Karpas-422 (cell line): ENCODE measurements at regions not wholly inside any gene's neighbourhood (a gene's known extent, or its start where the extent isn't known, plus 50 kb on each side); places are given as distances from the start of the nearest gene placed in this dataset.
"Not testable (repeated sequence)": the region's sequence is repeated elsewhere in the genome, so short reads cannot be mapped to it uniquely, and the experiment has no call there.

Experiments used
- DNase-seq: peaks from one replicate; pipeline ENCODE4 v3.0.0-alpha.2; 2015
- H2AFZ ChIP-seq: fragments of 200-600 bp; sonication (generic); 2 replicates; pipeline ENCODE4 v1.6.1; 2014; ENCODE audit warnings: antibody characterized with exemption, low read length, mixed read lengths
- H3K27ac ChIP-seq: fragments of 200-600 bp; sonication (generic); 2 replicates; pipeline ENCODE4 v1.5.1; 2014; ENCODE audit warnings: mild to moderate bottlenecking, low read length, moderate library complexity
- H3K27me3 ChIP-seq: fragments of 200-600 bp; sonication (generic); 2 replicates; pipeline ENCODE4 v1.6.1; 2014; ENCODE audit warnings: low read length, mixed read lengths
- H3K36me3 ChIP-seq: fragments of 200-600 bp; sonication (generic); 2 replicates; pipeline ENCODE4 v1.6.1; 2014; ENCODE audit warnings: low read length, mixed read lengths; ENCODE audit not compliant: insufficient read depth
- H3K4me1 ChIP-seq: fragments of 200-600 bp; sonication (generic); 2 replicates; pipeline ENCODE4 v1.6.1; 2014; ENCODE audit warnings: mild to moderate bottlenecking, low read length, mixed read lengths
- H3K4me2 ChIP-seq: fragments of 200-600 bp; sonication (generic); 2 replicates; pipeline ENCODE4 v1.6.1; 2014; ENCODE audit warnings: low read length, low read depth, mild to moderate bottlenecking; ENCODE audit not compliant: poor library complexity, severe bottlenecking
- H3K4me3 ChIP-seq: fragments of 200-600 bp; sonication (generic); 2 replicates; pipeline ENCODE4 v1.5.1; 2014; ENCODE audit warnings: mild to moderate bottlenecking, antibody characterized with exemption, low read length, mixed read lengths
- H3K79me2 ChIP-seq: fragments of 200-600 bp; sonication (generic); 2 replicates; pipeline ENCODE4 v1.6.1; 2014; ENCODE audit warnings: mild to moderate bottlenecking, low read length, mixed read lengths
- H3K9ac ChIP-seq: fragments of 200-600 bp; sonication (generic); 2 replicates; pipeline ENCODE4 v1.6.0; 2014; ENCODE audit warnings: low read length
- H3K9me2 ChIP-seq: fragments of 200-600 bp; sonication (generic), shearing (Covaris generic); replicated peaks from 2 replicates; pipeline ENCODE4 v1.6.0; 2014; ENCODE audit warnings: mild to moderate bottlenecking, low read length, moderate library complexity; ENCODE audit not compliant: insufficient read depth
- H3K9me3 ChIP-seq: fragments of 300-700, 200-600 bp; sonication (generic); 2 replicates; pipeline ENCODE4 v1.6.1; 2014; ENCODE audit warnings: low read length, mixed read lengths
- H4K20me1 ChIP-seq: fragments of 200-600 bp; sonication (generic); 2 replicates; pipeline ENCODE4 v1.6.1; 2014; ENCODE audit warnings: mild to moderate bottlenecking, antibody characterized with exemption, low read length, low read depth; ENCODE audit not compliant: insufficient read depth

- Histone ChIP-seq H3K4me3 (no peak overlapping the region), H3K4me2 (no peak overlapping the region), H3K79me2 (no peaks in the 10 kb centered on the region), H3K9me3 (no peaks in the 10 kb centered on the region), H3K4me1 (no peaks in the 10 kb centered on the region), H3K9ac (no peak overlapping the region), H3K9me2 (no peaks in the 10 kb centered on the region), H3K27me3 (no peaks in the 10 kb centered on the region), H2AFZ (no peak overlapping the region), H3K36me3 (no peaks in the 10 kb centered on the region), H3K27ac (no peak overlapping the region), H4K20me1 (no peaks in the 10 kb centered on the region)
- no peak for DNase-seq
Measured at GRCh38 chr19:28126135-28126898, 1086.6 kb downstream of the UQCRFS1 start.

GRCh38 chr19:28122734-28123133 lies 1090.2 kb downstream of the UQCRFS1 start:
- Histone ChIP-seq H3K27ac (no peak overlapping the region), H3K9ac (no peak overlapping the region), H4K20me1 (no peaks in the 10 kb centered on the region), H3K9me2 (no peaks in the 10 kb centered on the region), H2AFZ (no peak overlapping the region), H3K9me3 (no peaks in the 10 kb centered on the region), H3K4me3 (no peak overlapping the region), H3K79me2 (no peaks in the 10 kb centered on the region), H3K36me3 (no peaks in the 10 kb centered on the region), H3K27me3 (no peaks in the 10 kb centered on the region), H3K4me2 (no peak overlapping the region), H3K4me1 (no peaks in the 10 kb centered on the region)
- no peak for DNase-seq

- no peaks in the 10 kb centered on the region for H3K9me2 ChIP-seq
- H3K9me3 ChIP-seq = no peaks in the 10 kb centered on the region
- H3K79me2 ChIP-seq = no peaks in the 10 kb centered on the region
- no peak overlapping the region for H3K27ac ChIP-seq
- H2AFZ ChIP-seq = no peak overlapping the region
- H3K4me3 ChIP-seq = no peak overlapping the region
- no peaks in the 10 kb centered on the region for H3K36me3 ChIP-seq
- H3K4me1 ChIP-seq = no peaks in the 10 kb centered on the region
- no peaks in the 10 kb centered on the region for H3K27me3 ChIP-seq
- H3K4me2 ChIP-seq = no peak overlapping the region
- DNase-seq = no peak
- no peaks in the 10 kb centered on the region for H4K20me1 ChIP-seq
- H3K9ac ChIP-seq = no peak overlapping the region
Measured at GRCh38 chr19:28118235-28118634, 1094.7 kb downstream of the UQCRFS1 start.

- DNase-seq = no peak
- Histone ChIP-seq H3K4me1 (no peaks in the 10 kb centered on the region), H3K9me2 (no peaks in the 10 kb centered on the region), H3K9me3 (no peaks in the 10 kb centered on the region), H3K9ac (no peak overlapping the region), H3K36me3 (no peaks in the 10 kb centered on the region), H3K27me3 (no peaks in the 10 kb centered on the region), H3K4me2 (no peak overlapping the region), H2AFZ (no peak overlapping the region), H4K20me1 (no peaks in the 10 kb centered on the region), H3K4me3 (no peak overlapping the region), H3K79me2 (no peaks in the 10 kb centered on the region), H3K27ac (no peak overlapping the region)
Measured at GRCh38 chr19:28117143-28117542, 1095.8 kb downstream of the UQCRFS1 start.

- H3K4me2 ChIP-seq, H3K4me3 ChIP-seq, H3K27me3 ChIP-seq, DNase-seq, H3K9me3 ChIP-seq, H3K36me3 ChIP-seq, H3K79me2 ChIP-seq, H3K9ac ChIP-seq, H2AFZ ChIP-seq, H3K27ac ChIP-seq, H3K4me1 ChIP-seq, H4K20me1 ChIP-seq, H3K9me2 ChIP-seq: not testable (repeated sequence)
Measured at GRCh38 chr19:28116379-28116778, 1096.6 kb downstream of the UQCRFS1 start.

- no peak for DNase-seq
- H3K4me2 ChIP-seq = no peak overlapping the region
- no peaks in the 10 kb centered on the region for H3K79me2 ChIP-seq
- H3K9ac ChIP-seq = no peak overlapping the region
- H3K9me2 ChIP-seq = no peaks in the 10 kb centered on the region
- H4K20me1 ChIP-seq = no peaks in the 10 kb centered on the region
- H3K36me3 ChIP-seq = no peaks in the 10 kb centered on the region
- H3K4me3 ChIP-seq = no peak overlapping the region
- H2AFZ ChIP-seq = no peak overlapping the region
- no peak overlapping the region for H3K27ac ChIP-seq
- no peaks in the 10 kb centered on the region for H3K9me3 ChIP-seq
- no peaks in the 10 kb centered on the region for H3K4me1 ChIP-seq
- no peaks in the 10 kb centered on the region for H3K27me3 ChIP-seq
Measured at GRCh38 chr19:28103921-28104320, 1109.0 kb downstream of the UQCRFS1 start.

GRCh38 chr19:28084659-28085157 lies 1128.2 kb downstream of the UQCRFS1 start:
- not testable (repeated sequence) for H2AFZ ChIP-seq, H3K27me3 ChIP-seq, H3K4me1 ChIP-seq, H3K4me3 ChIP-seq, H3K9ac ChIP-seq, H3K9me3 ChIP-seq, H3K4me2 ChIP-seq, H3K79me2 ChIP-seq, H3K36me3 ChIP-seq, H4K20me1 ChIP-seq, H3K9me2 ChIP-seq, H3K27ac ChIP-seq, DNase-seq

GRCh38 chr19:28076628-28077027 lies 1136.3 kb downstream of the UQCRFS1 start:
- H3K79me2 ChIP-seq = no peaks in the 10 kb centered on the region
- no peak overlapping the region for H3K4me2 ChIP-seq
- H2AFZ ChIP-seq = no peak overlapping the region
- no peak overlapping the region for H3K9ac ChIP-seq
- no peaks in the 10 kb centered on the region for H3K9me2 ChIP-seq
- H4K20me1 ChIP-seq = no peaks in the 10 kb centered on the region
- no peaks in the 10 kb centered on the region for H3K9me3 ChIP-seq
- H3K4me3 ChIP-seq = no peak overlapping the region
- no peaks in the 10 kb centered on the region for H3K27me3 ChIP-seq
- no peak for DNase-seq
- H3K27ac ChIP-seq = no peak overlapping the region
- no peaks in the 10 kb centered on the region for H3K4me1 ChIP-seq
- no peaks in the 10 kb centered on the region for H3K36me3 ChIP-seq
